Cerebellar cortex (tissue), 1 donor: ENCODE measurements at regions not wholly inside any gene's neighbourhood (a gene's known extent, or its start where the extent isn't known, plus 50 kb on each side); places are given as distances from the start of the nearest gene placed in this dataset.

Source experiments
- DNase-seq: peaks from one replicate; pipeline ENCODE4 v3.0.0-alpha.2; 2015; ENCODE audit warnings: low spot score

GRCh38 chr3:76624164-76624563 lies 415.7 kb upstream of the ROBO2 start:
- no peak for DNase-seq

GRCh38 chr3:76627236-76627635 lies 412.7 kb upstream of the ROBO2 start:
- DNase-seq, result no peak

GRCh38 chr3:76631251-76631650 lies 408.6 kb upstream of the ROBO2 start:
- DNase-seq, result no peak

GRCh38 chr3:76638006-76638405 lies 401.9 kb upstream of the ROBO2 start:
- DNase-seq, result no peak

GRCh38 chr3:76643623-76644304 lies 396.1 kb upstream of the ROBO2 start:
- DNase-seq, result no peak

- no peak for DNase-seq
These were observed 395.6 kb upstream of the ROBO2 start for GRCh38 chr3:76644305-76644675.

- no peak for DNase-seq
These were observed 394.2 kb upstream of the ROBO2 start for GRCh38 chr3:76645724-76646123.

GRCh38 chr3:76646921-76647562 lies 392.9 kb upstream of the ROBO2 start:
- no peak for DNase-seq

GRCh38 chr3:76651784-76652183 lies 388.1 kb upstream of the ROBO2 start:
- no peak for DNase-seq

GRCh38 chr3:76652524-76652923 lies 387.4 kb upstream of the ROBO2 start:
- DNase-seq, result no peak

- DNase-seq, result no peak
These were observed 386.2 kb upstream of the ROBO2 start for GRCh38 chr3:76653640-76654251.

GRCh38 chr3:76656531-76657070 lies 383.3 kb upstream of the ROBO2 start:
- DNase-seq, result no peak

GRCh38 chr3:76657909-76658308 lies 382.0 kb upstream of the ROBO2 start:
- no peak for DNase-seq

GRCh38 chr3:76661527-76662250 lies 378.2 kb upstream of the ROBO2 start:
- no peak for DNase-seq

- no peak for DNase-seq
These were observed 375.1 kb upstream of the ROBO2 start for GRCh38 chr3:76664816-76665215.

GRCh38 chr3:76668653-76669052 lies 371.2 kb upstream of the ROBO2 start:
- no peak for DNase-seq

- no peak for DNase-seq
These were observed 370.6 kb upstream of the ROBO2 start for GRCh38 chr3:76669322-76669721.

GRCh38 chr3:76673171-76673570 lies 366.7 kb upstream of the ROBO2 start:
- DNase-seq, result no peak

GRCh38 chr3:76679541-76679940 lies 360.4 kb upstream of the ROBO2 start:
- no peak for DNase-seq

- DNase-seq, result no peak
These were observed 356.6 kb upstream of the ROBO2 start for GRCh38 chr3:76683256-76683655.

GRCh38 chr3:76684946-76685345 lies 355.0 kb upstream of the ROBO2 start:
- no peak for DNase-seq

GRCh38 chr3:76685858-76686257 lies 354.0 kb upstream of the ROBO2 start:
- DNase-seq, result no peak

GRCh38 chr3:76687019-76687418 lies 352.9 kb upstream of the ROBO2 start:
- DNase-seq, result no peak
